Spleen (tissue), 11 donors: ENCODE measurements at regions not wholly inside any gene's neighbourhood (a gene's known extent, or its start where the extent isn't known, plus 50 kb on each side); places are given as distances from the start of the nearest gene placed in this dataset.

Source experiments
- DNase-seq: peaks from one replicate; pipeline ENCODE4 v3.0.0-alpha.2; 2020
- H3K27ac ChIP-seq, 8 donors: fragments of 200-600 bp; sonication (generic) in 7 of 8; 1 replicate in 4 of 8; 2 replicates in 4 of 8; pipeline versions ENCODE4 v1.5.0 to v1.8.0; 2016 to 2021; ENCODE audit warnings: inconsistent platforms in 4 of 8, mild to moderate bottlenecking in 4 of 8, moderate library complexity in 1 of 8
- H3K27me3 ChIP-seq, 7 donors: fragments of 200-600 bp; sonication (generic) in 6 of 7; replicated peaks in 1 of 7; 1 replicate in 4 of 7; 2 replicates in 3 of 7; pipeline versions ENCODE4 v1.5.0 to v1.8.0; 2016 to 2021; ENCODE audit warnings: inconsistent platforms in 3 of 7, mild to moderate bottlenecking in 1 of 7
- H3K36me3 ChIP-seq, 6 donors: fragments of 200-600 bp; sonication (generic) in 5 of 6; 1 replicate in 4 of 6; 2 replicates in 2 of 6; pipeline versions ENCODE4 v1.5.0 to v1.8.0; 2016 to 2021; ENCODE audit warnings: inconsistent platforms in 2 of 6
- H3K4me1 ChIP-seq, 6 donors: fragments of 200-600 bp; sonication (generic) in 5 of 6; 1 replicate in 3 of 6; 2 replicates in 3 of 6; pipeline versions ENCODE4 v1.5.0 to v1.8.0; 2016 to 2021; ENCODE audit warnings: inconsistent platforms in 3 of 6
- H3K4me3 ChIP-seq, 8 donors: fragments of 200-600 bp; sonication (generic) in 7 of 8; 1 replicate in 4 of 8; 2 replicates in 4 of 8; pipeline versions ENCODE4 v1.5.0 to v1.8.0; 2016 to 2021; ENCODE audit warnings: inconsistent platforms in 4 of 8, mild to moderate bottlenecking in 4 of 8, moderate library complexity in 2 of 8
- H3K9me3 ChIP-seq, 8 donors: fragments of 200-600 bp; sonication (generic) in 7 of 8; 1 replicate in 4 of 8; 2 replicates in 4 of 8; pipeline versions ENCODE4 v1.5.0 to v1.8.0; 2016 to 2021; ENCODE audit warnings: inconsistent platforms in 4 of 8
- POLR2A ChIP-seq, 3 donors: fragments of 450-650 bp; IDR thresholded peaks; one replicate each; pipeline ENCODE4 v1.5.1; 2017; ENCODE audit warnings: antibody characterized with exemption in 3 of 3, mild to moderate bottlenecking in 1 of 3
- POLR2AphosphoS5 ChIP-seq, 3 donors: sonication (generic); formaldehyde crosslinking; IDR thresholded peaks; one replicate each; pipeline ENCODE4 v1.5.1; 2017; ENCODE audit warnings: antibody characterized with exemption in 3 of 3
- WGBS, 5 donors: extraction: QIAGEN DNeasy Blood & Tissue Kit in 3 of 5; methylation state at CpG; one replicate each; pipeline versions ENCODE4 v1.1.5 to v1.1.7; 2013 to 2018; 5-methylcytosine and 5-hydroxymethylcytosine counted together
- intact Hi-C: fragments of 100-400 bp; cut with DNase I; formaldehyde crosslinking; loops from one replicate; pipeline ENCODE4 v1.15.0; 2023; ENCODE audit warnings: low total_unique reads
- TF ChIP-seq, protein P1 (sequence below), 11 experiments: fragments of 200-600 bp in 7 of 11; fragments of 450-650 bp in 4 of 11; sonication (generic) in 4 of 11; IDR thresholded peaks in 8 of 11; conservative IDR thresholded peaks in 3 of 11; 1 replicate in 7 of 11; 2 replicates in 4 of 11; pipeline versions ENCODE4 v1.4.0 to v1.8.0; 2016 to 2021; ENCODE audit warnings: antibody characterized with exemption in 11 of 11, inconsistent platforms in 4 of 11, mild to moderate bottlenecking in 1 of 11
- donor health status: healthy with polysubstance abuse.
- donor health status: DM: no; HTN: no; CAD: no; lungs with moderate emphysema.
- donor health status: DM: no; HTN: no; CAD: no.
- donor health status: Bipolar disorder and iron deficiency.
- donor health status: healthy.
- donor health status: DM: no; HTN: no; CAD: no.
- donor health status: DM: yes; HTN: yes; CAD: no.

DNA sequence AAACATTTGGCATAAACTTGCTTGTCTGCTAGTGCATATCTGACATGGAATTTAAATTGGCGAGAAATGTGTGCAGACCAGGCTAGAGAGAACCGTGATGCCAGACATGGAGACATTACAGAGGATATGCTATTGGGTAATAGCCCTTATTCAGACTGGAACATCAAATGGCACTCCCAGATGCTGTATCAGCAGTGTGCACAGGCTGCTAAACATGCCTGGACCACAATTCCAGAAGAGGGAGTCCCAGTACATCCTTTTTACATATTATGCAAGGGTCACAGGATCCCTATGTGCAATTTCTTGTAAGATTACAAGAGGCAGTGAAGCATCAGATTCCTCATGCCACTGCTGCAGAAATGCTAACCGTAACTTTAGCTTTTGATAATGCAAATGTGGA is 354.5 kb upstream of the FOXG1 start:
- no peak overlapping the region for H3K4me3 ChIP-seq
- no peaks in the 10 kb centered on the region for H3K4me1 ChIP-seq
- peaks cover 0 to 37% (median 18%) of the 10 kb centered on the region in 8 donors for H3K9me3 ChIP-seq
- no peaks in the 10 kb centered on the region for H3K36me3 ChIP-seq
- TF ChIP-seq POLR2AphosphoS5 (IDR thresholded peaks at IDR 0.05) (no peak), POLR2A (IDR thresholded peaks at IDR 0.05) (no peak)
- TF ChIP-seq, protein P1, sequence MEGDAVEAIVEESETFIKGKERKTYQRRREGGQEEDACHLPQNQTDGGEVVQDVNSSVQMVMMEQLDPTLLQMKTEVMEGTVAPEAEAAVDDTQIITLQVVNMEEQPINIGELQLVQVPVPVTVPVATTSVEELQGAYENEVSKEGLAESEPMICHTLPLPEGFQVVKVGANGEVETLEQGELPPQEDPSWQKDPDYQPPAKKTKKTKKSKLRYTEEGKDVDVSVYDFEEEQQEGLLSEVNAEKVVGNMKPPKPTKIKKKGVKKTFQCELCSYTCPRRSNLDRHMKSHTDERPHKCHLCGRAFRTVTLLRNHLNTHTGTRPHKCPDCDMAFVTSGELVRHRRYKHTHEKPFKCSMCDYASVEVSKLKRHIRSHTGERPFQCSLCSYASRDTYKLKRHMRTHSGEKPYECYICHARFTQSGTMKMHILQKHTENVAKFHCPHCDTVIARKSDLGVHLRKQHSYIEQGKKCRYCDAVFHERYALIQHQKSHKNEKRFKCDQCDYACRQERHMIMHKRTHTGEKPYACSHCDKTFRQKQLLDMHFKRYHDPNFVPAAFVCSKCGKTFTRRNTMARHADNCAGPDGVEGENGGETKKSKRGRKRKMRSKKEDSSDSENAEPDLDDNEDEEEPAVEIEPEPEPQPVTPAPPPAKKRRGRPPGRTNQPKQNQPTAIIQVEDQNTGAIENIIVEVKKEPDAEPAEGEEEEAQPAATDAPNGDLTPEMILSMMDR (IDR thresholded peaks at IDR 0.05 in 8 of 11, conservative IDR thresholded peaks at IDR 0.05 in 3 of 11) = no peak
- H3K27me3 ChIP-seq = no peaks in the 10 kb centered on the region
- no peak for DNase-seq
- H3K27ac ChIP-seq = no peak overlapping the region
- intact Hi-C loops = no loop called here
- WGBS, 5 donors = 50 to 90% (median 80%) methylated on average over 3 of the region's 3 CpGs

DNA sequence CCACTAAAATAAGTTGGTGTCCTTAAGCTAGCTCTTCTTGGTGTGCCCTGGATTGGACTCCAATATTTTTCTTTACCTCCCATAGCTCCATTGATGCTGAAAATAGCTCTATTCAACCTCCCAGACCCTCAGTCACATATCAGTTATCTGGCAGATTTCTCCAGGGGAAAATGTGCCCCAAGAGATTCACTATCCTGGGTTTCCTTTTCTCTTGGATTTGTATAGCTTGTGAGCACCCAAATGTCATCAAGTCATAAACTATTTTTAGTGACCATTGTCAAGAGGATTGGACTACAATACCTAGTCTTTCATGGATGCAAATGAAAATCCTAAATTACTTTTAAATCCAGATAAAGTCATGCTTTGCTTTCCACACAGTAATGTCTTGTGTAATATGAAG is 339.6 kb upstream of the FOXG1 start:
- H3K36me3 ChIP-seq = no peaks in the 10 kb centered on the region
- no peak for TF ChIP-seq POLR2A (IDR thresholded peaks at IDR 0.05)
- TF ChIP-seq POLR2AphosphoS5 (IDR thresholded peaks at IDR 0.05) = no peak
- TF ChIP-seq, protein P1 (IDR thresholded peaks at IDR 0.05 in 8 of 11, conservative IDR thresholded peaks at IDR 0.05 in 3 of 11) = no peak
- DNase-seq = no peak
- intact Hi-C loops = no loop called here
- no peaks in the 10 kb centered on the region for H3K27me3 ChIP-seq
- peaks cover 0 to 39% (median 20%) of the 10 kb centered on the region in 8 donors for H3K9me3 ChIP-seq
- no peaks in the 10 kb centered on the region for H3K4me1 ChIP-seq
- H3K27ac ChIP-seq = no peak overlapping the region
- H3K4me3 ChIP-seq = no peak overlapping the region

DNA sequence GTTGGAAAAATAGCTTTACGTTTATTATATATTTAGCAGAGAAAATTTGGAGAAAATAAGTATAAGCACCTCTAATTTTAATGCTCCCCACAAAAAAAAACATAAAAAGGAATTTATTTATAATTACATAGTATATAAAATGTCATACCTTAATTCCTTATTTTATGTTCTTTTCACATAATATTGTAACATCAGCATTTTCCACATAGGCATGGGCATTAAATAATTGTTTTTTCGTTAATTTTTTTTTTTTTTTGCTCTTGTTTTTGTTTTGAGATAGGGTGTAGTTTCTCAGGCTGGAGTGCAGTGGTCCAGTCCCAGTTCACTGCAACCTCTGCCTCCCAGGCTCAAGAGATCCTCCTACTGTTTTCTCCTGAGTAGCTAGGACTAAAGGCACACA is 329.8 kb upstream of the FOXG1 start:
- Histone ChIP-seq H3K9me3 (peaks cover 0 to 45% (median 12%) of the 10 kb centered on the region in 8 donors), H3K27ac (no peak overlapping the region), H3K36me3 (no peaks in the 10 kb centered on the region), H3K4me1 (no peaks in the 10 kb centered on the region), H3K27me3 (no peaks in the 10 kb centered on the region), H3K4me3 (no peak overlapping the region)
- 62 to 83% (median 71%) methylated on average over 2 of the region's 2 CpGs for WGBS, 5 donors
- TF ChIP-seq, protein P1 (IDR thresholded peaks at IDR 0.05 in 8 of 11, conservative IDR thresholded peaks at IDR 0.05 in 3 of 11) = no peak
- TF ChIP-seq POLR2A (IDR thresholded peaks at IDR 0.05) (no peak), POLR2AphosphoS5 (IDR thresholded peaks at IDR 0.05) (no peak)
- intact Hi-C loops = no loop called here
- no peak for DNase-seq

DNA sequence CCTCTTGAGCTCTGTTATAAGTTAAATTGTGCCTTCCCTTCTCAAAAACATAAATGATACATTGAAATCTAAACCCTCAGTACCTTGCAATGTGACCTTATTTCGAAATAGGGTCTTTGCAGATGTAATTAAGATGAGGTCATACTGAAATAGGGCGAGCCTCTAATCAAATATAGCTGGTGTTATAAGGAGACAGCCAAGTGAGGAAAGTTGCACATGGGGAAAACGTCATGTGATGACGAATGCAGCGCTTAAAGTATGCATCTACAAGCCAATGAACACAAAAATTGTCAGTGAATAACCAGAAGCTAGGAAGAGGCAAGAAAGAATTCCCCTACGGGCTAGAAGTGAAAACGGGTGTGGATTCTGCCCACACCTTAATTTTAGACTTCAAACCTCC is 305.2 kb upstream of the FOXG1 start:
- H3K36me3 ChIP-seq = no peaks in the 10 kb centered on the region
- intact Hi-C loops = no loop called here
- no peak for TF ChIP-seq POLR2AphosphoS5 (IDR thresholded peaks at IDR 0.05)
- TF ChIP-seq, protein P1 (IDR thresholded peaks at IDR 0.05 in 8 of 11, conservative IDR thresholded peaks at IDR 0.05 in 3 of 11) = no peak
- no peak for TF ChIP-seq POLR2A (IDR thresholded peaks at IDR 0.05)
- no peak overlapping the region for H3K27ac ChIP-seq
- H3K27me3 ChIP-seq = no peaks in the 10 kb centered on the region
- no peaks in the 10 kb centered on the region for H3K4me1 ChIP-seq
- no peak overlapping the region for H3K4me3 ChIP-seq
- DNase-seq = no peak
- peaks cover 0 to 18% (median 8%) of the 10 kb centered on the region in 8 donors for H3K9me3 ChIP-seq
- 59 to 69% (median 64%) methylated on average over 7 of the region's 7 CpGs for WGBS, 5 donors
